Suprapubic skin (tissue), 4 donors: ENCODE measurements at regions not wholly inside any gene's neighbourhood (a gene's known extent, or its start where the extent isn't known, plus 50 kb on each side); places are given as distances from the start of the nearest gene placed in this dataset.

ENCODE experiments used
- EP300 ChIP-seq: sonication (generic); formaldehyde crosslinking; IDR thresholded peaks from one replicate; pipeline ENCODE4 v1.6.1; 2017; ENCODE audit warnings: antibody characterized with exemption
- POLR2A ChIP-seq, 2 donors: fragments of 450-650 bp; IDR thresholded peaks; one replicate each; pipeline ENCODE4 v1.6.1; 2017; ENCODE audit warnings: antibody characterized with exemption in 2 of 2, mild to moderate bottlenecking in 2 of 2, moderate library complexity in 2 of 2
- POLR2AphosphoS5 ChIP-seq, 3 donors: sonication (generic); formaldehyde crosslinking; IDR thresholded peaks; one replicate each; pipeline ENCODE4 v1.6.1; 2017; ENCODE audit warnings: antibody characterized with exemption in 3 of 3
- TF ChIP-seq, protein P1 (sequence below), 2 donors: fragments of 200-600 bp in 1 of 2; fragments of 450-650 bp in 1 of 2; sonication (generic) in 1 of 2; IDR thresholded peaks; one replicate each; pipeline ENCODE4 v1.5.1; 2016 to 2019; ENCODE audit warnings: antibody characterized with exemption in 2 of 2, mild to moderate bottlenecking in 1 of 2, moderate library complexity in 1 of 2

GRCh38 chr4:19025031-19025430 lies 1003.5 kb upstream of the LCORL start:
- TF ChIP-seq, protein P1, sequence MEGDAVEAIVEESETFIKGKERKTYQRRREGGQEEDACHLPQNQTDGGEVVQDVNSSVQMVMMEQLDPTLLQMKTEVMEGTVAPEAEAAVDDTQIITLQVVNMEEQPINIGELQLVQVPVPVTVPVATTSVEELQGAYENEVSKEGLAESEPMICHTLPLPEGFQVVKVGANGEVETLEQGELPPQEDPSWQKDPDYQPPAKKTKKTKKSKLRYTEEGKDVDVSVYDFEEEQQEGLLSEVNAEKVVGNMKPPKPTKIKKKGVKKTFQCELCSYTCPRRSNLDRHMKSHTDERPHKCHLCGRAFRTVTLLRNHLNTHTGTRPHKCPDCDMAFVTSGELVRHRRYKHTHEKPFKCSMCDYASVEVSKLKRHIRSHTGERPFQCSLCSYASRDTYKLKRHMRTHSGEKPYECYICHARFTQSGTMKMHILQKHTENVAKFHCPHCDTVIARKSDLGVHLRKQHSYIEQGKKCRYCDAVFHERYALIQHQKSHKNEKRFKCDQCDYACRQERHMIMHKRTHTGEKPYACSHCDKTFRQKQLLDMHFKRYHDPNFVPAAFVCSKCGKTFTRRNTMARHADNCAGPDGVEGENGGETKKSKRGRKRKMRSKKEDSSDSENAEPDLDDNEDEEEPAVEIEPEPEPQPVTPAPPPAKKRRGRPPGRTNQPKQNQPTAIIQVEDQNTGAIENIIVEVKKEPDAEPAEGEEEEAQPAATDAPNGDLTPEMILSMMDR (IDR thresholded peaks at IDR 0.05), result no peak
- TF ChIP-seq POLR2A (IDR thresholded peaks at IDR 0.05) (no peak), EP300 (no peak), POLR2AphosphoS5 (IDR thresholded peaks at IDR 0.05) (no peak)
